Skeletal muscle tissue (tissue), 3 donors: ENCODE measurements at regions not wholly inside any gene's neighbourhood (a gene's known extent, or its start where the extent isn't known, plus 50 kb on each side); places are given as distances from the start of the nearest gene placed in this dataset.

Experiments used
- H3K27ac ChIP-seq: one replicate; pipeline ENCODE4 v1.7.0; 2013; ENCODE audit warnings: mild to moderate bottlenecking, low read depth, low read length, inconsistent platforms
- H3K27me3 ChIP-seq, 3 donors: one replicate each; pipeline ENCODE4 v1.7.0; 2013; ENCODE audit warnings: low read length in 3 of 3; ENCODE audit not compliant: control insufficient read depth in 3 of 3, insufficient read depth in 3 of 3
- H3K36me3 ChIP-seq, 3 donors: one replicate each; pipeline ENCODE4 v1.7.0; 2013; ENCODE audit warnings: low read length in 3 of 3; ENCODE audit not compliant: control insufficient read depth in 3 of 3, insufficient read depth in 3 of 3
- H3K4me1 ChIP-seq, 3 donors: one replicate each; pipeline ENCODE4 v1.7.0; 2013; ENCODE audit warnings: low read length in 3 of 3, mild to moderate bottlenecking in 3 of 3; ENCODE audit not compliant: control insufficient read depth in 3 of 3, insufficient read depth in 3 of 3
- H3K4me3 ChIP-seq, 3 donors: one replicate each; pipeline ENCODE4 v1.7.0; 2013; ENCODE audit warnings: low read length in 3 of 3
- H3K9ac ChIP-seq, 3 donors: one replicate each; pipeline ENCODE4 v1.7.0; 2013; ENCODE audit warnings: low read length in 3 of 3, mild to moderate bottlenecking in 3 of 3, moderate library complexity in 2 of 3, low read depth in 1 of 3
- H3K9me3 ChIP-seq, 3 donors: one replicate each; pipeline ENCODE4 v1.7.0; 2013; ENCODE audit warnings: low read length in 3 of 3; ENCODE audit not compliant: control insufficient read depth in 3 of 3
- donor health status: Osteomylitis.

GRCh38 chr1:172906778-172907592 lies 143.8 kb downstream of the TNFSF18 start:
- Histone ChIP-seq H3K9me3 (no peaks in the 10 kb centered on the region), H3K27me3 (no peaks in the 10 kb centered on the region), H3K36me3 (no peaks in the 10 kb centered on the region), H3K27ac (no peak overlapping the region), H3K4me1 (no peaks in the 10 kb centered on the region), H3K9ac (no peak overlapping the region), H3K4me3 (no peak overlapping the region)

- Histone ChIP-seq H3K27ac (no peak overlapping the region), H3K9me3 (peaks cover 1 to 3% (median 2%) of the 10 kb centered on the region in 3 donors), H3K27me3 (no peaks in the 10 kb centered on the region), H3K36me3 (no peaks in the 10 kb centered on the region), H3K4me1 (no peaks in the 10 kb centered on the region), H3K4me3 (no peak overlapping the region), H3K9ac (no peak overlapping the region)
Measured at GRCh38 chr1:172907834-172908326, 142.9 kb downstream of the TNFSF18 start.

GRCh38 chr1:172909606-172910326 lies 141.0 kb downstream of the TNFSF18 start:
- Histone ChIP-seq H3K36me3 (no peaks in the 10 kb centered on the region), H3K27me3 (no peaks in the 10 kb centered on the region), H3K4me3 (no peak overlapping the region), H3K4me1 (no peaks in the 10 kb centered on the region), H3K9ac (no peak overlapping the region), H3K9me3 (peaks cover 2 to 6% (median 4%) of the 10 kb centered on the region in 3 donors), H3K27ac (no peak overlapping the region)

GRCh38 chr1:172912765-172913260 lies 137.9 kb downstream of the TNFSF18 start:
- no peaks in the 10 kb centered on the region for H3K4me1 ChIP-seq
- peaks cover 2 to 6% (median 4%) of the 10 kb centered on the region in 3 donors for H3K9me3 ChIP-seq
- H3K27me3 ChIP-seq = no peaks in the 10 kb centered on the region
- no peak overlapping the region for H3K9ac ChIP-seq
- no peaks in the 10 kb centered on the region for H3K36me3 ChIP-seq
- H3K4me3 ChIP-seq = no peak overlapping the region
- H3K27ac ChIP-seq = no peak overlapping the region

- Histone ChIP-seq H3K27ac (no peak overlapping the region), H3K4me3 (peak overlapping the region in 1 of 3 donors; percentile 6), H3K4me1 (no peaks in the 10 kb centered on the region), H3K9me3 (peaks cover 2 to 6% (median 4%) of the 10 kb centered on the region in 3 donors), H3K9ac (no peak overlapping the region), H3K27me3 (no peaks in the 10 kb centered on the region), H3K36me3 (no peaks in the 10 kb centered on the region)
Measured at GRCh38 chr1:172914501-172915144, 136.1 kb downstream of the TNFSF18 start.

DNA sequence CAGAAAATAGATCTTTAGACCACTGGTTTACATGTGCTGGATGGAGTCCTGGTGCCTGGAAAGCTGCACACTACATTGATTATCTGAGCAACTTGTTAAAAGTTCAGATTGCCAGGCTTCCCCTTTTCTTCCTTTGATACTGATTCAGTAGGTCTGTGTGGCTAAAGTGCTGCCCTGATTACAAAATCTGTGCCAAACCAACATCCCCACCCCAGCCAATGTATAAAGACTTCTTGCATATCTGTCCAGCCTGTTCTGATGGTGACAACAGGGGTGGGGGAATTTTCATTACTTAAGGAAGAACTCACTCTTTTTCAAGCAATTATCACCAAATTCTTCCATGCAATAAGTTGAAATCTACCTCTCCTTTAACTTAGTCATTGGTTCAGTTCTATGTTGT lies 135.5 kb downstream of the TNFSF18 start:
- Histone ChIP-seq H3K36me3 (no peaks in the 10 kb centered on the region), H3K9ac (no peak overlapping the region)

DNA sequence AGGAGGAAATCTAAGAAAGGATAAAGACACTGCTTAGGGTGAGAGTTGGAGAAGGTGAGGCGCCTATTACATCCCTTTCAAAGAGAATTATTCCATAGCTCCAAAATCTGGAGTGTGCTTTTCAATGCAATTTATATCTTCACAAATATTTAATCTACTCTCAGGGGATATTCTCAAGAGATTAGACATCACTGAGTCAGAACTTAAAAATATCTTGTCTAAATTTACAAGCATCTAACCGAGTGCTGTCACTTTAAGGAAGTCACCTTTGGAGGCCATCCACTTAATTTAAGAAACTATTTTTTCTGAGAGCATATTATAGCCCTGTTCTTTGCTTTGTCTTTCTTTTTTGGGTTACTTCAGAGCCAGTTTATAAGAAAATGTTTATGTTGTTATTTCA lies 134.6 kb downstream of the TNFSF18 start:
- H3K27me3 ChIP-seq = no peaks in the 10 kb centered on the region
- H3K9me3 ChIP-seq = peaks cover 2 to 6% (median 4%) of the 10 kb centered on the region in 3 donors

More for the DNA sequence above, 135.5 kb downstream of the TNFSF18 start:
- Histone ChIP-seq H3K9me3 (peaks cover 2 to 6% (median 4%) of the 10 kb centered on the region in 3 donors), H3K4me1 (no peaks in the 10 kb centered on the region), H3K27me3 (no peaks in the 10 kb centered on the region), H3K27ac (no peak overlapping the region), H3K4me3 (no peak overlapping the region)

GRCh38 chr1:172917972-172918371 lies 132.8 kb downstream of the TNFSF18 start:
- no peaks in the 10 kb centered on the region for H3K4me1 ChIP-seq
- H3K4me3 ChIP-seq = no peak overlapping the region
- no peaks in the 10 kb centered on the region for H3K27me3 ChIP-seq
- H3K9ac ChIP-seq = no peak overlapping the region
- no peaks in the 10 kb centered on the region for H3K36me3 ChIP-seq
- peaks cover 0 to 4% (median under 1%) of the 10 kb centered on the region in 3 donors for H3K9me3 ChIP-seq
- no peak overlapping the region for H3K27ac ChIP-seq

More for the DNA sequence above, 134.6 kb downstream of the TNFSF18 start:
- H3K9ac ChIP-seq = no peak overlapping the region
- H3K36me3 ChIP-seq = no peaks in the 10 kb centered on the region
- no peak overlapping the region for H3K4me3 ChIP-seq
- no peaks in the 10 kb centered on the region for H3K4me1 ChIP-seq
- no peak overlapping the region for H3K27ac ChIP-seq

- Histone ChIP-seq H3K36me3 (no peaks in the 10 kb centered on the region), H3K27ac (no peak overlapping the region), H3K9ac (no peak overlapping the region), H3K4me1 (no peaks in the 10 kb centered on the region), H3K27me3 (no peaks in the 10 kb centered on the region), H3K4me3 (no peak overlapping the region), H3K9me3 (no peaks in the 10 kb centered on the region)
Measured at GRCh38 chr1:172918478-172918877, 132.3 kb downstream of the TNFSF18 start.
